Mesothelial cell of epicardium (in vitro differentiated cells): ENCODE measurements at regions not wholly inside any gene's neighbourhood (a gene's known extent, or its start where the extent isn't known, plus 50 kb on each side); places are given as distances from the start of the nearest gene placed in this dataset.

Source experiments
- DNase-seq, 2 experiments: peaks; one replicate each; pipeline ENCODE4 v3.0.0; 2021; ENCODE audit warnings: low spot score in 2 of 2; ENCODE audit not compliant: unreplicated experiment in 2 of 2
- H3K27ac Mint-ChIP-seq: 2 replicates; pipeline ENCODE4 v1.8.0; 2021; ENCODE audit warnings: mixed read lengths
- H3K27me3 Mint-ChIP-seq: 2 replicates; pipeline ENCODE4 v1.8.0; 2021; ENCODE audit warnings: low read depth, mixed read lengths
- H3K36me3 Mint-ChIP-seq: 2 replicates; pipeline ENCODE4 v1.8.0; 2021; ENCODE audit warnings: mixed read lengths
- H3K4me1 Mint-ChIP-seq: 2 replicates; pipeline ENCODE4 v1.8.0; 2021; ENCODE audit warnings: mixed read lengths
- H3K4me3 Mint-ChIP-seq: 2 replicates; pipeline ENCODE4 v1.8.0; 2021; ENCODE audit warnings: mild to moderate bottlenecking, moderate library complexity, mixed read lengths
- H3K9me3 Mint-ChIP-seq: 2 replicates; pipeline ENCODE4 v1.8.0; 2021; ENCODE audit warnings: mixed read lengths
- TF ChIP-seq, protein P1 (sequence below): fragments of 200-600 bp; sonication (generic); IDR thresholded peaks from one replicate; pipeline ENCODE4 v1.5.0; 2021; ENCODE audit warnings: antibody characterized with exemption; ENCODE audit not compliant: unreplicated experiment

DNA sequence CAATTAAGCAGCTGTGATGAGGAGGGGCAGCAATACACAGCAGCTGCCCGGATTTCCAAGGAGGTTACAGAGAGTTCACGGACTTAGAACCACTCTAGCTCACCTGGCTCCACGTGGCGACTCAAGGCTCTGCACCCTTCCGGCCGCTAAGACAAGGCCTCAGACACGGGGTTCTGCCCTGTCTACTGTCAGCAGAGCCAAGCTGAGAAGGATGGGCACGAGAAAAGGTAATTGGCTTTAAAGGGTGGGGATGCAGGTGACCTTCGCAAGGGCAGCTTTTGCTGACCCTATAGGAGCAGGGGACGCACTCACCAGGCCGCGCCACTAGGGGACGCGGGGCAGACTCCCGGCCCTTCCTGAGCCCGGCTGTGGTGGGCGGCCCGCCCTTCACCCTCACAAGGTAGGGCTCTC is 152.4 kb downstream of the KIF20B start:
- Mint-ChIP-seq H3K36me3 (no peaks in the 10 kb centered on the region), H3K4me3 (no peak overlapping the region), H3K4me1 (peaks cover 30% of the 10 kb centered on the region), H3K27ac (no peak overlapping the region), H3K27me3 (no peaks in the 10 kb centered on the region), H3K9me3 (peaks cover 4% of the 10 kb centered on the region)
- no peak for DNase-seq
- TF ChIP-seq, protein P1, sequence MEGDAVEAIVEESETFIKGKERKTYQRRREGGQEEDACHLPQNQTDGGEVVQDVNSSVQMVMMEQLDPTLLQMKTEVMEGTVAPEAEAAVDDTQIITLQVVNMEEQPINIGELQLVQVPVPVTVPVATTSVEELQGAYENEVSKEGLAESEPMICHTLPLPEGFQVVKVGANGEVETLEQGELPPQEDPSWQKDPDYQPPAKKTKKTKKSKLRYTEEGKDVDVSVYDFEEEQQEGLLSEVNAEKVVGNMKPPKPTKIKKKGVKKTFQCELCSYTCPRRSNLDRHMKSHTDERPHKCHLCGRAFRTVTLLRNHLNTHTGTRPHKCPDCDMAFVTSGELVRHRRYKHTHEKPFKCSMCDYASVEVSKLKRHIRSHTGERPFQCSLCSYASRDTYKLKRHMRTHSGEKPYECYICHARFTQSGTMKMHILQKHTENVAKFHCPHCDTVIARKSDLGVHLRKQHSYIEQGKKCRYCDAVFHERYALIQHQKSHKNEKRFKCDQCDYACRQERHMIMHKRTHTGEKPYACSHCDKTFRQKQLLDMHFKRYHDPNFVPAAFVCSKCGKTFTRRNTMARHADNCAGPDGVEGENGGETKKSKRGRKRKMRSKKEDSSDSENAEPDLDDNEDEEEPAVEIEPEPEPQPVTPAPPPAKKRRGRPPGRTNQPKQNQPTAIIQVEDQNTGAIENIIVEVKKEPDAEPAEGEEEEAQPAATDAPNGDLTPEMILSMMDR = peak; percentile 28

DNA sequence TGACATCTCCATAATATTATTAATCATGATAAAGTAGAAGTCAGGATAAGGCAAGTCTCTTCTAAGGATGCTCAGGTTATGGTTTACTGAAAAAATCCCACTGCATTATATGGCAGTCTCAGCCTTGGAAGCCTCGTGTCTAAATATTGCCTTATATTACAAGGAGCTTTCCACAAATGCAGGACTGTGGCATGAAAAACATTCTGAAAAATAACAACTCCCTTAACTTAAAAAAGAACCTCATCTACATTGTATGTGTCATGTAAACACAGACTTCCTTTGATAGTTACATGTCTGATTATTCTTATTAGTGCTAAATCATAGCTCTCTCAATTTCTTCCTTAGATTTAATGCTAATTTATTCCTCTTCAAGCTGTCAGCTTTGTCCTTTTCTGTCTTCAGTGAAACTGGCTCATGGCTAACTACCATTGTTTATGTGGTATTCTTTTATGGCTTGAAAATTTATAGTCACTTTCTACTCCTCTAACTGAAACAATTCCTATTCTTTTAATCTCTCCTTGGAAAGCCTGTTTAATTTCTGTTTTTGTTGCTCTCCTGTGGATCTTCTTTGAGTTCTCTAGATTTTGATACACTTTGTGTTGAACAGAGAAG is 156.1 kb downstream of the KIF20B start:
- DNase-seq = no peak
- Mint-ChIP-seq H3K9me3 (no peaks in the 10 kb centered on the region), H3K27ac (peak overlapping the region; percentile 70), H3K4me1 (peaks cover 32% of the 10 kb centered on the region), H3K27me3 (no peaks in the 10 kb centered on the region), H3K36me3 (no peaks in the 10 kb centered on the region), H3K4me3 (no peak overlapping the region)
- TF ChIP-seq, protein P1 = no peak

DNA sequence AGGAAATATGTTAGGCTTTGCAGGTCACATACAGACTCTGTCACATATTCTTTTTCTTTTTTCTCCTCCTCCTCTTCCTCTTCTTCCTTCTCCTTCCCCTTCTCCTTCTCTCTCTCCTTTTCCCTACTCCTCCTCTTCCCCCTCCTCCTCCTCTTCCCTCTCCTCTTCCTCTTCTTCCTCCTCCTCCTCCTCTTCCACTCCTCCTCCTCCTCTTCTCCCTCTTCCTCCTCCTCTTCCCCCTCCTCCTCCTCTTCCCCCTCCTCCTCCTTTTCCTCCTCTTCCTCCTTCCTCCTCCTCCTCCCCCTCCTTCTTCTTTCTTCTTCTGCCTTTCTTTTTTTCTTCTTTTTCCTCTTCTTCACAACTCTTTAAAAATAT is 159.8 kb downstream of the KIF20B start:
- TF ChIP-seq, protein P1 = no peak

DNA sequence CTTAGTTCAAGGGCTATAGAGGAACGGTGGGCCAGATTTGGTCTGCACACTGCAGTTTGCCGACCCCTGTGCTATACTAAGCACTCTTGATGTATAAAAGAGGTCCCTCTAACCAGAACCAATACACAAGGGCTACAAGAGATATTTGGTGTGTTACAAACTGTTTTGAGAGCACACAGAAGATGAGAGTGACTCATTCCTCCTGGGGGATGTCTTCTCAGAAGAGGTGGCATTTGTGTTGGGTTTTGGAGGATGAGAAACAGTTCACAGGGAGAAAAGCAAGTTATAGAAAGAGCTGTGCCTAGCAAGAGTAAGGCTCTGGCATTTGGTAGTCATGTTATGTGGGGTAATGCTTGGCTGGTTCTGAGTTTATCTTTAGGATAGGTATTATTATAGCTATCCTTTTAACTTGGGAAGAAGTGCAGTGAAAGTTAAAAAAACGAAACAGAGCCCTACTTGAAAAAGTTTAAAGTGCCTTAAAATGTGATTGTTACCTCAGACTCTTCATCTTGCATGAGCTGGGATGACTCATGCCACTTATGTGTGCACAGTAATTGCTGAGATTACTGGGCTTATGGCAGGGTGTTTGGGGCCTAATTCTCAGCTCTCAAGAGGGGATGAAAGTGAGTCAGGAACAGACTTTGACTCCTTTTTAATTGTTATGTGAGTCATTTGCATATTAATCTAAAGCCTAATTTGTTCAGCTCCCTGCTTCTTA is 160.4 kb downstream of the KIF20B start:
- no peak for DNase-seq
- Mint-ChIP-seq H3K36me3 (no peaks in the 10 kb centered on the region), H3K4me3 (no peak overlapping the region), H3K9me3 (no peaks in the 10 kb centered on the region), H3K27me3 (peaks cover 8% of the 10 kb centered on the region), H3K27ac (no peak overlapping the region), H3K4me1 (peaks cover 25% of the 10 kb centered on the region)
- TF ChIP-seq, protein P1 = no peak

More for the DNA sequence above, 159.8 kb downstream of the KIF20B start:
- Mint-ChIP-seq H3K36me3 (no peaks in the 10 kb centered on the region), H3K27ac (no peak overlapping the region), H3K27me3 (peaks cover 8% of the 10 kb centered on the region), H3K9me3 (no peaks in the 10 kb centered on the region), H3K4me3 (no peak overlapping the region), H3K4me1 (peaks cover 31% of the 10 kb centered on the region)
- no peak for DNase-seq

DNA sequence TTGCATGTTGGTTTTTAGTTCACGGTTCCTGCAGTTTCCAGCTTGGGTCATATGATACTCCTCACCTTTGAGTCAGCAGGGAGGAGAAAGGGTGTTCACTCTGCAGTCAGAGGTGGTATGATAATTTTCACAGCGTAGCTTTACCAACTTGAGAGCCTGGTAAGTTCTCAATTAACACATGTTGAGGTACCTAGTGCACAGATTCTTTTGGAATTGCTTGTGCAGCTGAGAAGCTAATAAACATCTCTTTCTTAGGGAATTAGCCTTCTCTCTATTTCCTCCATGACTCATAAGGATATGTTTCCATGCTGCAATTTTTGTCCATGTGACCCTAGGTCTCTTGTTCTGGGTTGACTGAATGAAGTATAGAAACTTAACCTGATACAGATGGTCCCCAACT is 166.6 kb downstream of the KIF20B start:
- no peaks in the 10 kb centered on the region for H3K36me3 Mint-ChIP-seq
- no peak for DNase-seq
- no peaks in the 10 kb centered on the region for H3K9me3 Mint-ChIP-seq
- H3K4me1 Mint-ChIP-seq = peaks cover 29% of the 10 kb centered on the region
- H3K27ac Mint-ChIP-seq = no peak overlapping the region
- TF ChIP-seq, protein P1 = no peak
- H3K4me3 Mint-ChIP-seq = no peak overlapping the region
- peaks cover 8% of the 10 kb centered on the region for H3K27me3 Mint-ChIP-seq
